Lower leg skin (tissue), 4 donors: ENCODE measurements at regions not wholly inside any gene's neighbourhood (a gene's known extent, or its start where the extent isn't known, plus 50 kb on each side); places are given as distances from the start of the nearest gene placed in this dataset.

ENCODE experiments used
- DNase-seq, 2 donors: peaks; one replicate each; pipeline ENCODE4 v3.0.0-alpha.2; 2019; ENCODE audit warnings: low spot score in 2 of 2
- H3K4me3 ChIP-seq: fragments of 200-600 bp; sonication (generic); 2 replicates; pipeline ENCODE4 v1.5.1; 2017; ENCODE audit warnings: mild to moderate bottlenecking, low read depth; ENCODE audit not compliant: poor library complexity, severe bottlenecking
- POLR2A ChIP-seq, 2 donors: fragments of 450-650 bp; IDR thresholded peaks; one replicate each; pipeline ENCODE4 v1.6.1; 2016 to 2017; ENCODE audit warnings: antibody characterized with exemption in 2 of 2, mild to moderate bottlenecking in 1 of 2, moderate library complexity in 1 of 2
- WGBS, 2 donors: methylation state at CpG; one replicate each; pipeline ENCODE4 v1.1.5; 2018; 5-methylcytosine and 5-hydroxymethylcytosine counted together
- intact Hi-C: fragments of 100-400 bp; cut with DNase I; formaldehyde crosslinking; loops from one replicate; pipeline ENCODE4 v1.15.0; 2023; ENCODE audit warnings: low total_unique reads
- TF ChIP-seq, protein P1 (sequence below), 3 donors: fragments of 450-650 bp; IDR thresholded peaks; one replicate each; pipeline ENCODE4 v1.5.1; 2016; ENCODE audit warnings: antibody characterized with exemption in 3 of 3, mild to moderate bottlenecking in 3 of 3, moderate library complexity in 2 of 3

GRCh38 chr4:114364857-114365256 is 233.8 kb upstream of the UGT8 start:
- H3K4me3 ChIP-seq: no peak overlapping the region
- no peak for TF ChIP-seq POLR2A (IDR thresholded peaks at IDR 0.05)
- intact Hi-C loops: no loop called here
- no peak for DNase-seq
- WGBS, 2 donors: 50 to 54% methylated on average over 1 of the region's 1 CpG

GRCh38 chr4:114365591-114365990 is 233.0 kb upstream of the UGT8 start:
- no peak overlapping the region for H3K4me3 ChIP-seq
- WGBS, 2 donors: 84 to 89% methylated on average over 1 of the region's 1 CpG
- intact Hi-C loops: no loop called here
- DNase-seq: no peak
- TF ChIP-seq POLR2A (IDR thresholded peaks at IDR 0.05): no peak
- TF ChIP-seq, protein P1, sequence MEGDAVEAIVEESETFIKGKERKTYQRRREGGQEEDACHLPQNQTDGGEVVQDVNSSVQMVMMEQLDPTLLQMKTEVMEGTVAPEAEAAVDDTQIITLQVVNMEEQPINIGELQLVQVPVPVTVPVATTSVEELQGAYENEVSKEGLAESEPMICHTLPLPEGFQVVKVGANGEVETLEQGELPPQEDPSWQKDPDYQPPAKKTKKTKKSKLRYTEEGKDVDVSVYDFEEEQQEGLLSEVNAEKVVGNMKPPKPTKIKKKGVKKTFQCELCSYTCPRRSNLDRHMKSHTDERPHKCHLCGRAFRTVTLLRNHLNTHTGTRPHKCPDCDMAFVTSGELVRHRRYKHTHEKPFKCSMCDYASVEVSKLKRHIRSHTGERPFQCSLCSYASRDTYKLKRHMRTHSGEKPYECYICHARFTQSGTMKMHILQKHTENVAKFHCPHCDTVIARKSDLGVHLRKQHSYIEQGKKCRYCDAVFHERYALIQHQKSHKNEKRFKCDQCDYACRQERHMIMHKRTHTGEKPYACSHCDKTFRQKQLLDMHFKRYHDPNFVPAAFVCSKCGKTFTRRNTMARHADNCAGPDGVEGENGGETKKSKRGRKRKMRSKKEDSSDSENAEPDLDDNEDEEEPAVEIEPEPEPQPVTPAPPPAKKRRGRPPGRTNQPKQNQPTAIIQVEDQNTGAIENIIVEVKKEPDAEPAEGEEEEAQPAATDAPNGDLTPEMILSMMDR (IDR thresholded peaks at IDR 0.05): no peak

GRCh38 chr4:114366368-114366767 is 232.2 kb upstream of the UGT8 start:
- intact Hi-C loops: no loop called here
- WGBS, 2 donors: 77 to 78% methylated on average over 2 of the region's 2 CpGs
- H3K4me3 ChIP-seq: no peak overlapping the region
- no peak for TF ChIP-seq POLR2A (IDR thresholded peaks at IDR 0.05)
- TF ChIP-seq, protein P1 (IDR thresholded peaks at IDR 0.05): no peak
- no peak for DNase-seq

GRCh38 chr4:114368751-114369150 is 229.9 kb upstream of the UGT8 start:
- DNase-seq: no peak
- H3K4me3 ChIP-seq: no peak overlapping the region
- intact Hi-C loops: no loop called here
- 63 to 79% methylated on average over 1 of the region's 1 CpG for WGBS, 2 donors
- TF ChIP-seq, protein P1 (IDR thresholded peaks at IDR 0.05): no peak
- TF ChIP-seq POLR2A (IDR thresholded peaks at IDR 0.05): no peak

DNA sequence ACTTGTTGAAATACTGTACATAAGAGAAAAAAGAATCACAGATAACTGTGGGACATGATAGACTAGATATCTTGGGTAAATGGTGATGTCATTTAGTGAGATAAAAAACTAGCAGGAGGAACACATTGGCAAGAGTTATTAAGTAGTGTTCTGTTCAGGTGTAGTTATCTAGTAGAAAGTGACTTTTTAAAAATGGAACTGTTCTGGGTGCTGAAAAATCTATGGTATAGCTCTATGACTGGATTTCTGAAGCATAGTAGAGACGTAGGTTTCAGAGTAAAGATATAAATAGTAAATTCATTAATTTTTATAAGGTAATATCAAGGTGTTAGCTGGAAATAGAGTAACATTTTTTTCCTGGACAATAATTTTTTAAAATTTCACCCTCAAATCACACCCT is 225.1 kb upstream of the UGT8 start:
- intact Hi-C loops: no loop called here
- H3K4me3 ChIP-seq: no peak overlapping the region
- 64 to 71% methylated on average over 1 of the region's 1 CpG for WGBS, 2 donors
- DNase-seq: no peak
- no peak for TF ChIP-seq POLR2A (IDR thresholded peaks at IDR 0.05)
- TF ChIP-seq, protein P1 (IDR thresholded peaks at IDR 0.05): no peak

DNA sequence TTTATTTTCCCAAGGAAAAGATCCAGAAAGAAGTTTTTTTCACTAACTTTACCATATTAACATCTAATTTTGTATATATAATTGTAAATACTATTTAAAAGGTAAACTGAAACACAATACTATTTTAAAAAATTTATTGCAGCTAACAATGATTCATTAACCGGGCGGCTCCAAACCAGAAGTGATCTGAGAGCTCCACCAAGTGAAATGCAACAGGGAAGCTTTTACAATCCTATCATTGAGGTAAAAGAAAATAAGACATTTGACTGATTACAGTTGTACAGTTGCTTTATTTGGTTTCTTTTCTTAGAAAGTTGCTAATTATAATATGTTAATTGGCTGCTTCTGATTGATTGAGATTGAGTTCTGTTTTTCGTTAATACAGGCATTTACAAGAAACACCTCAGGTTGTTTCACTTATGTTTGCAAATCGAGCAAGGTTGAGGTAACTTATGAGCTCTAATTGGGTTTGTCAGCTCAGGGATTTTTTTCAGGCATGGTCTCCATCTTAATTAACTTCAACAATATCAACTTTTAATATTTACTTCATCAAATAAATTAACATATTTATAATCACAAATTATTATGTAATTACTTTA is 220.2 kb upstream of the UGT8 start:
- H3K4me3 ChIP-seq: no peak overlapping the region
- TF ChIP-seq, protein P1 (IDR thresholded peaks at IDR 0.05): no peak
- no peak for TF ChIP-seq POLR2A (IDR thresholded peaks at IDR 0.05)
- 38 to 47% methylated on average over 4 of the region's 4 CpGs for WGBS, 2 donors
- intact Hi-C loops: no loop called here
- no peak for DNase-seq
